ENCODE measurements at regions not wholly inside any gene's neighbourhood (a gene's known extent, or its start where the extent isn't known, plus 50 kb on each side); places are given as distances from the start of the nearest gene placed in this dataset.

- no peak for TF ChIP-seq CTCF (IDR thresholded peaks at IDR 0.05)
- TF ChIP-seq POLR2A (IDR thresholded peaks at IDR 0.05): no peak
These were observed 107.0 kb upstream of the RBM19 start for GRCh38 chr12:114073076-114073475.

Data from body of pancreas (tissue), 4 donors.